ENCODE measurements at regions not wholly inside any gene's neighbourhood (a gene's known extent, or its start where the extent isn't known, plus 50 kb on each side); places are given as distances from the start of the nearest gene placed in this dataset.
"Not testable (repeated sequence)": the region's sequence is repeated elsewhere in the genome, so short reads cannot be mapped to it uniquely, and the experiment has no call there.

DNA sequence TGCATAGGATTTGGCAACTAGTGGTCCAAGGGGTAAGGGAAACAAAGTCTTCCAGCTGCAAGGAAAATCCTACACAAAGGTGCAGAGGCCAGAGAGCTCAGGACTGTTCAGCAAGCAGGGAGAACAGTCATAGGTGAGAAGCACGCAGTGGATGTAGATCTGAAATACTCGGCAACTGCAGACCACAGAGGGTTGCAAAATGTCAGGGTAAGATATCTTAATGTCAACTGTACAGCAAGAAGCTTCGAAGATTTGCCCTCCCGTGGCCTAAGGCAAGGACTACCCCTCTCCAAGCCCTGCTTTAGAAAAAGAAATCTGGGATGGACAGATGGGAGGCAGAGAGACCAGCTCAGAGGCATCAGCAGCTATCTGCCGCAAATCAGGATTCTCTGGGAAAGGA, 153.4 kb upstream of the IRF2BP2 start:
- Mint-ChIP-seq H3K27ac (no peak overlapping the region), H3K27me3 (ENCODE audit: low read depth, poor library complexity) (peaks cover 8% of the 10 kb centered on the region), H3K4me1 (peaks cover 58% of the 10 kb centered on the region), H3K36me3 (ENCODE audit: low read depth) (no peaks in the 10 kb centered on the region), H3K4me3 (no peak overlapping the region), H3K9me3 (no peaks in the 10 kb centered on the region)
- TF ChIP-seq, protein P1, sequence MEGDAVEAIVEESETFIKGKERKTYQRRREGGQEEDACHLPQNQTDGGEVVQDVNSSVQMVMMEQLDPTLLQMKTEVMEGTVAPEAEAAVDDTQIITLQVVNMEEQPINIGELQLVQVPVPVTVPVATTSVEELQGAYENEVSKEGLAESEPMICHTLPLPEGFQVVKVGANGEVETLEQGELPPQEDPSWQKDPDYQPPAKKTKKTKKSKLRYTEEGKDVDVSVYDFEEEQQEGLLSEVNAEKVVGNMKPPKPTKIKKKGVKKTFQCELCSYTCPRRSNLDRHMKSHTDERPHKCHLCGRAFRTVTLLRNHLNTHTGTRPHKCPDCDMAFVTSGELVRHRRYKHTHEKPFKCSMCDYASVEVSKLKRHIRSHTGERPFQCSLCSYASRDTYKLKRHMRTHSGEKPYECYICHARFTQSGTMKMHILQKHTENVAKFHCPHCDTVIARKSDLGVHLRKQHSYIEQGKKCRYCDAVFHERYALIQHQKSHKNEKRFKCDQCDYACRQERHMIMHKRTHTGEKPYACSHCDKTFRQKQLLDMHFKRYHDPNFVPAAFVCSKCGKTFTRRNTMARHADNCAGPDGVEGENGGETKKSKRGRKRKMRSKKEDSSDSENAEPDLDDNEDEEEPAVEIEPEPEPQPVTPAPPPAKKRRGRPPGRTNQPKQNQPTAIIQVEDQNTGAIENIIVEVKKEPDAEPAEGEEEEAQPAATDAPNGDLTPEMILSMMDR (IDR thresholded peaks at IDR 0.05), result no peak
- no peak for DNase-seq

DNA sequence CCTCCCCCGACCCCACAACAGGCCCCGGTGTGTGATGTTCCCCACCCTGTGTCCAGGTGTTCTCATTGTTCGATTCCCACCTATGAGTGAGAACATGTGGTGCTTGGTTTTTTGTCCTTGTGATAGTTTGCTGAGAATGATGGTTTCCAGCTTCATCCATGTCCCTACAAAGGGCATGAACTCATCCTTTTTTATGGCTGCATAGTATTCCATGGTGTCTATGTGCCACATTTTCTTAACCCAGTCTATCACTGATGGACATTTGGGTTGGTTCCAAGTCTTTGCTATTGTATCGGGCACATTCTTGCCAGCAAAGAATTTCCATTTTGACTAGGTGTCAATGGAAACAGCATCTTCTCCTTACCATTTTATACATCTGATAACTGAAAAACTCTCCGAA, 152.1 kb upstream of the IRF2BP2 start:
- H3K4me3 Mint-ChIP-seq; H3K9me3 Mint-ChIP-seq; H3K27ac Mint-ChIP-seq; H3K36me3 Mint-ChIP-seq (ENCODE audit: low read depth); DNase-seq: not testable (repeated sequence)
- Mint-ChIP-seq H3K27me3 (ENCODE audit: low read depth, poor library complexity) (peaks cover 11% of the 10 kb centered on the region), H3K4me1 (peaks cover 56% of the 10 kb centered on the region)

DNA sequence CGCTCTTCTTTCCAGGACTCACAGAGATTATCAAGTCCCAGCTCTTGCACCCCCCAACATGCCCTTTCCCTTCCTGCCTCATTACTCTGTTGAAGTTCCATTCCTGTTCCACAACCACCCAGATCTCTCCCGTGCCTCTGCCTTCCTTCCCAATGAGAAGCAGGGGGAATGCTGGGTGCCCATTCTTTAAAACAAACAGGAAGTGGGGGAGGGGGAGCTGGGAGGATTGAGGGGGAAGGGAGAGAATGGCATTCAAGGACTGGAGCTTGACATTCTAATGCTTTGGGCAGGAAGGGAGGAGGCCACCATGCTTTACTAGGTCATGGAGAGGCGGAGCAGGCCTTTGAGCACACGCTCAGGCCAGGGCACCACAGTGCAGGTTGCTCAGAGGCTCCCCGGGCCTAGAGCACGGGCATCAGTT, 150.3 kb upstream of the IRF2BP2 start:
- no peaks in the 10 kb centered on the region for H3K36me3 Mint-ChIP-seq (ENCODE audit: low read depth)
- H3K4me3 Mint-ChIP-seq, result no peak overlapping the region
- DNase-seq, result no peak
- TF ChIP-seq, protein P1 (IDR thresholded peaks at IDR 0.05), result no peak
- H3K27ac Mint-ChIP-seq, result no peak overlapping the region
- H3K9me3 Mint-ChIP-seq, result no peaks in the 10 kb centered on the region
- peaks cover 60% of the 10 kb centered on the region for H3K4me1 Mint-ChIP-seq
- peaks cover 14% of the 10 kb centered on the region for H3K27me3 Mint-ChIP-seq (ENCODE audit: low read depth, poor library complexity)

DNA sequence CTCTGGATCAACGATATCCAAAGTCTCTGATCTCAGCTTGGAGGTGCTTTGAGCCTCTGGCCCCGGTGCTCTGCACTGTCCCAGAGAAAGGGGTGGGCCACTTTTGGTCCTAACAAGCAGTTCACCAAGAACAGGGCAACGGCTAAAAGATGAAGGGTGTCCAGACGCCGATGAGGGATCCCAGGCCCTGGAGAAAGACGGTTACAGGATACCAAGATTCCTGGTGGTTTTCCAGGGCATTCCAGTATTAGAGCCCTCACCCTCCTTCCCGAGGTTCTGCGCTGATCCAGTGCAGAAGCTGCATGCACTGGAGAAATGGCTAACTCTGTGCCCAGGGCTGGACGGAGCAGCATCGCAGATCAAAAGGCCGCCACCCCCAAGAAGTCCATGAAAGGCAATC, 149.9 kb upstream of the IRF2BP2 start:
- TF ChIP-seq, protein P1 (IDR thresholded peaks at IDR 0.05), result no peak
- Mint-ChIP-seq H3K27ac (no peak overlapping the region), H3K4me3 (no peak overlapping the region), H3K9me3 (no peaks in the 10 kb centered on the region), H3K27me3 (ENCODE audit: low read depth, poor library complexity) (peaks cover 14% of the 10 kb centered on the region), H3K36me3 (ENCODE audit: low read depth) (no peaks in the 10 kb centered on the region), H3K4me1 (peaks cover 60% of the 10 kb centered on the region)
- DNase-seq, result no peak

DNA sequence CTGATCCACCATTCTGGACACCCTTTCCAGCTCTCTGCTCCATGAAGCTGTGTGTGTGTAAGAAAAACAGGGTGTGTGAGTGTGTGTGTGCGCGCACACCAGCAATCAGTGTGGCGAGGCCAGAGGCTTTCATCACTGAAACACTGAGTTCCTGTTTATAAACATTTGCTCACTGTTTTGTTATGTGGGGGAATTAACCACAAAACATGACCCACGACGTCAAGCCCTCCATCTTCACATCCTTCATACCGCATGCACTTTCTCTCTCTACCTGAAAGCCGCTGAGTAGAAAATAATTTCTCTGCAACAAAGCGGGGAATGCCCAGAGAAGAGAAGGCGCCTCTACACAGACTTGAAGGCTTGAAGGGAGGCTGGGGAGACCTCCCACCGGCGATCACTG, 148.9 kb upstream of the IRF2BP2 start:
- Mint-ChIP-seq H3K4me3 (no peak overlapping the region), H3K4me1 (peaks cover 57% of the 10 kb centered on the region), H3K9me3 (no peaks in the 10 kb centered on the region), H3K27ac (no peak overlapping the region), H3K27me3 (ENCODE audit: low read depth, poor library complexity) (peaks cover 10% of the 10 kb centered on the region), H3K36me3 (ENCODE audit: low read depth) (no peaks in the 10 kb centered on the region)
- DNase-seq, result no peak
- TF ChIP-seq, protein P1 (IDR thresholded peaks at IDR 0.05), result no peak

DNA sequence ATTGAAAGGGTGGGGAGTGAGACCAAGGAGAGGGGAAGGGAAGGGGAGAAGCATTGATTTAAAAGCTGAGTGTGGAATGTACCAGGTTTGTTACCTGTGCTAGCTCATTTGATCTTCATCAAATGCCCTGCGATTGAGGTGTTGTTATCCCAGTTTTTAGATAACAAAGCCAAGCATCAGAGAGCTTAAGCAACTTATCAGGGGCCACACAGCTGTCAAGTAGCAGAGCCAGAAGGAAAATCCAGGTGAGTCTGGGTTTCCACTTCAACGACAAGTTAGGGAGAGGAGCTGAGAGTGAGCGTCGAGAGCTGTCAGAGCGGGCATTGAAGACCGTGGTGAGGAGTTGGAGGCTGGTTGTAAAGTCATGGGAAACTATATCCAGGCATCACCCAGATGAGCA, 146.9 kb upstream of the IRF2BP2 start:
- TF ChIP-seq, protein P1 (IDR thresholded peaks at IDR 0.05), result no peak
- H3K27ac Mint-ChIP-seq, result peak overlapping the region; percentile 62
- H3K9me3 Mint-ChIP-seq, result no peaks in the 10 kb centered on the region
- H3K27me3 Mint-ChIP-seq (ENCODE audit: low read depth, poor library complexity), result peaks cover 9% of the 10 kb centered on the region
- peaks cover 50% of the 10 kb centered on the region for H3K4me1 Mint-ChIP-seq
- no peaks in the 10 kb centered on the region for H3K36me3 Mint-ChIP-seq (ENCODE audit: low read depth)
- DNase-seq, result no peak
- H3K4me3 Mint-ChIP-seq, result no peak overlapping the region

Data from nephron progenitor cell (in vitro differentiated cells).